ENCODE measurements at regions not wholly inside any gene's neighbourhood (a gene's known extent, or its start where the extent isn't known, plus 50 kb on each side); places are given as distances from the start of the nearest gene placed in this dataset.

DNA sequence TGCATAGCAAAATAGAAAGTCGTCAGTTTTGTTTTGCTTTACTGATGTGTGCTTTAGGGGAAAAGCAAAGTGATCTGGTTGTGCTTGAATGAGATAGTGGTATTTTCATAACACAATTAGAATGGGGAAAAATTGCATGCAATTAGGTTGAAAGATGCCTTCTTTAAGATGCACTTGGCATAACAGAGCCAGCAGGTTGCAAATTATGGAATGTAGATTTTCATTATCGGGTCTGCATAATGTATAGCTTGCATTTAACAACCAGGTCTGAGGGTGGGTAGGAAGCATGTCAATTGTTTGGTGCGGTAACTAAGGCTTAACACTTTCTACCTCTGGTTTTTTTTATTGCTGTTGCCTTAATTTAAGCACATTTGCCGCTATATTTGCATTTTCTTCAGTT, 370.7 kb upstream of the MCTP2 start:
- no peak for TF ChIP-seq EZH2 (IDR thresholded peaks at IDR 0.05)
- no peak for TF ChIP-seq POLR2AphosphoS5 (IDR thresholded peaks at IDR 0.05; ENCODE audit: borderline replicate concordance, low read depth, low read length)
- TF ChIP-seq FOXP2 (optimal IDR thresholded peaks at IDR 0.05; ENCODE audit: control extremely low read depth, extremely low read length, insufficient read depth) = no peak

All from SK-N-MC (cell line).